ENCODE measurements at regions not wholly inside any gene's neighbourhood (a gene's known extent, or its start where the extent isn't known, plus 50 kb on each side); places are given as distances from the start of the nearest gene placed in this dataset.

GRCh38 chr11:91673705-91674104 is 550.9 kb upstream of the FAT3 start:
- no peak for DNase-seq (ENCODE audit: low read depth)
- in situ Hi-C loops (cut with HindIII; ENCODE audit: low pct_unique_long_range_greater_than_20kb, low sequenced_read_pairs), result no loop called here

- DNase-seq (ENCODE audit: low read depth), result peak; percentile 33
- in situ Hi-C loops (cut with HindIII; ENCODE audit: low pct_unique_long_range_greater_than_20kb, low sequenced_read_pairs), result no loop called here
These were observed 560.1 kb upstream of the FAT3 start for GRCh38 chr11:91664521-91664920.

GRCh38 chr11:91660036-91660435 is 564.6 kb upstream of the FAT3 start:
- in situ Hi-C loops (cut with HindIII; ENCODE audit: low pct_unique_long_range_greater_than_20kb, low sequenced_read_pairs), result no loop called here
- DNase-seq (ENCODE audit: low read depth), result no peak

GRCh38 chr11:91654686-91655085 is 569.9 kb upstream of the FAT3 start:
- in situ Hi-C loops (cut with HindIII; ENCODE audit: low pct_unique_long_range_greater_than_20kb, low sequenced_read_pairs), result no loop called here

GRCh38 chr11:91653079-91653754 is 571.4 kb upstream of the FAT3 start:
- DNase-seq (ENCODE audit: low read depth), result no peak
- in situ Hi-C loops (cut with HindIII; ENCODE audit: low pct_unique_long_range_greater_than_20kb, low sequenced_read_pairs), result no loop called here

More at GRCh38 chr11:91654686-91655085, 569.9 kb upstream of the FAT3 start:
- no peak for DNase-seq (ENCODE audit: low read depth)

GRCh38 chr11:91650802-91651201 is 573.8 kb upstream of the FAT3 start:
- in situ Hi-C loops (cut with HindIII; ENCODE audit: low pct_unique_long_range_greater_than_20kb, low sequenced_read_pairs), result no loop called here
- DNase-seq (ENCODE audit: low read depth), result no peak

- in situ Hi-C loops (cut with HindIII; ENCODE audit: low pct_unique_long_range_greater_than_20kb, low sequenced_read_pairs), result no loop called here
- no peak for DNase-seq (ENCODE audit: low read depth)
These were observed 583.5 kb upstream of the FAT3 start for GRCh38 chr11:91641153-91641552.

GRCh38 chr11:91639359-91639758 is 585.3 kb upstream of the FAT3 start:
- in situ Hi-C loops (cut with HindIII; ENCODE audit: low pct_unique_long_range_greater_than_20kb, low sequenced_read_pairs), result no loop called here
- no peak for DNase-seq (ENCODE audit: low read depth)

- in situ Hi-C loops (cut with HindIII; ENCODE audit: low pct_unique_long_range_greater_than_20kb, low sequenced_read_pairs), result no loop called here
- DNase-seq (ENCODE audit: low read depth), result no peak
These were observed 593.5 kb upstream of the FAT3 start for GRCh38 chr11:91630916-91631673.

- in situ Hi-C loops (cut with HindIII; ENCODE audit: low pct_unique_long_range_greater_than_20kb, low sequenced_read_pairs), result no loop called here
These were observed 599.1 kb upstream of the FAT3 start for GRCh38 chr11:91625495-91625894.

GRCh38 chr11:91624021-91624420 is 600.6 kb upstream of the FAT3 start:
- DNase-seq (ENCODE audit: low read depth), result no peak
- in situ Hi-C loops (cut with HindIII; ENCODE audit: low pct_unique_long_range_greater_than_20kb, low sequenced_read_pairs), result no loop called here

More at GRCh38 chr11:91625495-91625894, 599.1 kb upstream of the FAT3 start:
- no peak for DNase-seq (ENCODE audit: low read depth)

GRCh38 chr11:91608677-91609076 is 615.9 kb upstream of the FAT3 start:
- in situ Hi-C loops (cut with HindIII; ENCODE audit: low pct_unique_long_range_greater_than_20kb, low sequenced_read_pairs), result no loop called here
- DNase-seq (ENCODE audit: low read depth), result no peak

GRCh38 chr11:91596111-91596510 is 628.5 kb upstream of the FAT3 start:
- in situ Hi-C loops (cut with HindIII; ENCODE audit: low pct_unique_long_range_greater_than_20kb, low sequenced_read_pairs), result no loop called here
- no peak for DNase-seq (ENCODE audit: low read depth)

- in situ Hi-C loops (cut with HindIII; ENCODE audit: low pct_unique_long_range_greater_than_20kb, low sequenced_read_pairs), result no loop called here
These were observed 633.6 kb upstream of the FAT3 start for GRCh38 chr11:91591021-91591420.

GRCh38 chr11:91587131-91587530 is 637.5 kb upstream of the FAT3 start:
- no peak for DNase-seq (ENCODE audit: low read depth)
- in situ Hi-C loops (cut with HindIII; ENCODE audit: low pct_unique_long_range_greater_than_20kb, low sequenced_read_pairs), result no loop called here

More at GRCh38 chr11:91591021-91591420, 633.6 kb upstream of the FAT3 start:
- no peak for DNase-seq (ENCODE audit: low read depth)

GRCh38 chr11:91585035-91585801 is 639.4 kb upstream of the FAT3 start:
- in situ Hi-C loops (cut with HindIII; ENCODE audit: low pct_unique_long_range_greater_than_20kb, low sequenced_read_pairs), result no loop called here
- DNase-seq (ENCODE audit: low read depth), result no peak

GRCh38 chr11:91563176-91563575 is 661.4 kb upstream of the FAT3 start:
- in situ Hi-C loops (cut with HindIII; ENCODE audit: low pct_unique_long_range_greater_than_20kb, low sequenced_read_pairs), result no loop called here

GRCh38 chr11:91560434-91560833 is 664.2 kb upstream of the FAT3 start:
- DNase-seq (ENCODE audit: low read depth), result no peak
- in situ Hi-C loops (cut with HindIII; ENCODE audit: low pct_unique_long_range_greater_than_20kb, low sequenced_read_pairs), result no loop called here

More at GRCh38 chr11:91563176-91563575, 661.4 kb upstream of the FAT3 start:
- DNase-seq (ENCODE audit: low read depth), result no peak

- no peak for DNase-seq (ENCODE audit: low read depth)
- in situ Hi-C loops (cut with HindIII; ENCODE audit: low pct_unique_long_range_greater_than_20kb, low sequenced_read_pairs), result no loop called here
These were observed 686.6 kb upstream of the FAT3 start for GRCh38 chr11:91538065-91538464.

All from Caki2 (cell line).